MM.1S (cell line): ENCODE measurements at regions not wholly inside any gene's neighbourhood (a gene's known extent, or its start where the extent isn't known, plus 50 kb on each side); places are given as distances from the start of the nearest gene placed in this dataset.

ENCODE experiments used
- DNase-seq: peaks from one replicate; pipeline ENCODE4 v3.0.0-alpha.2; 2015
- H2AFZ ChIP-seq: fragments of 300-600 bp; sonication (generic); 2 replicates; pipeline ENCODE4 v1.6.0; 2016; ENCODE audit warnings: antibody characterized with exemption, low read length
- H3F3A ChIP-seq: fragments of 300-600 bp; sonication (generic); 2 replicates; pipeline ENCODE4 v1.6.1; 2016; ENCODE audit warnings: mild to moderate bottlenecking, antibody characterized with exemption, low read length, moderate library complexity, mixed read lengths; ENCODE audit not compliant: insufficient read depth
- H3K27ac ChIP-seq: fragments of 300-600 bp; sonication (generic); 2 replicates; pipeline ENCODE4 v1.5.1; 2016; ENCODE audit warnings: mild to moderate bottlenecking, low read length
- H3K27me3 ChIP-seq: fragments of 300-600 bp; sonication (generic); replicated peaks from 2 replicates; pipeline ENCODE4 v1.6.0; 2016; ENCODE audit warnings: low read length; ENCODE audit not compliant: insufficient read depth
- H3K36me3 ChIP-seq: fragments of 300-600 bp; sonication (generic); replicated peaks from 2 replicates; pipeline ENCODE4 v1.6.1; 2016; ENCODE audit warnings: mild to moderate bottlenecking, low read length, mixed read lengths; ENCODE audit not compliant: insufficient read depth
- H3K4me1 ChIP-seq: fragments of 300-600 bp; sonication (generic); 2 replicates; pipeline ENCODE4 v1.6.1; 2016; ENCODE audit warnings: low read length, mixed read lengths
- H3K4me2 ChIP-seq: fragments of 300-600 bp; sonication (generic); 2 replicates; pipeline ENCODE4 v1.6.0; 2016; ENCODE audit warnings: low read depth, low read length
- H3K4me3 ChIP-seq: fragments of 300-600 bp; sonication (generic); 2 replicates; pipeline ENCODE4 v1.5.1; 2016; ENCODE audit warnings: low read length, mixed read lengths
- H3K79me2 ChIP-seq: fragments of 300-600 bp; sonication (generic); 2 replicates; pipeline ENCODE4 v1.6.1; 2016; ENCODE audit warnings: mixed run types, low read length, mixed read lengths
- H3K9ac ChIP-seq: fragments of 300-600 bp; sonication (generic); 2 replicates; pipeline ENCODE4 v1.6.1; 2016; ENCODE audit warnings: low read length, mixed read lengths
- H3K9me2 ChIP-seq: fragments of 300-600 bp; sonication (generic); replicated peaks from 2 replicates; pipeline ENCODE4 v1.6.1; 2016; ENCODE audit warnings: mild to moderate bottlenecking, low read length, mixed read lengths; ENCODE audit not compliant: insufficient read depth
- H3K9me3 ChIP-seq: fragments of 300-600 bp; sonication (generic); replicated peaks from 2 replicates; pipeline ENCODE4 v1.6.1; 2016; ENCODE audit warnings: mild to moderate bottlenecking, low read length, mixed read lengths; ENCODE audit not compliant: insufficient read depth
- H4K20me1 ChIP-seq: fragments of 300-600 bp; sonication (generic); 2 replicates; pipeline ENCODE4 v1.6.1; 2016; ENCODE audit warnings: mild to moderate bottlenecking, low read length, moderate library complexity, mixed read lengths; ENCODE audit not compliant: insufficient read depth
- CTCF ChIP-seq: fragments of 300-600 bp; sonication (generic); IDR thresholded peaks from 2 replicates; pipeline ENCODE4 v1.5.1; 2016; ENCODE audit warnings: antibody characterized with exemption, low read length, mixed read lengths
- EZH2 ChIP-seq: fragments of 300-600 bp; sonication (generic); optimal IDR thresholded peaks from 2 replicates; pipeline ENCODE3; 2017; ENCODE audit warnings: low read depth, mild to moderate bottlenecking, antibody characterized with exemption, low read length, mixed read lengths
- EZH2phosphoT487 ChIP-seq: fragments of 300-600 bp; sonication (generic); IDR thresholded peaks from 2 replicates; pipeline ENCODE4 v1.6.1; 2018; ENCODE audit warnings: antibody characterized with exemption, low read length

DNA sequence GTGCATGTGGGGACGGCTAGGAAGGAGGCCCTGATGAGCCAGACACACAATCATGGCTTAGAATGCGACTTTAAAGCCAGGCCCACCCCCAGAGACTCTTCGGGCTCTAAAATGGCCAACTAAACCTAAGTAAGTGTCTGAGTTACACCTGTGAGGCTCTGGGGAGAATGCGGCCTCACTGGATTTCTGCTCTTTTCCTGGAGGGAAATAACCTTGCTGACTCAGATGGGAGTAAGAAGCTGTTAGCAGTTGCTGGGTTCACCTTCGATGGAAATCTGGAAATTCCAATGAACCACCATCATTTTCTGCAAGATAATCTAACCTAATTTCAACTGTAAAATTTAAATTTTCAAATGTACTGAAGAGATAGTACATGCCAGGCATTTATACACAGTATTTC is 97.6 kb upstream of the MAML3 start:
- H3K4me2 ChIP-seq: no peak overlapping the region
- no peaks in the 10 kb centered on the region for H3K9me2 ChIP-seq
- TF ChIP-seq CTCF: no peak
- no peak overlapping the region for H3K9ac ChIP-seq
- DNase-seq: no peak
- H3K27me3 ChIP-seq: peaks cover 4% of the 10 kb centered on the region; the same call in 1 of the 2 replicates
- no peak overlapping the region for H3K4me3 ChIP-seq
- no peak overlapping the region for H3K27ac ChIP-seq
- H3K4me1 ChIP-seq: peaks cover 9% of the 10 kb centered on the region
- H3F3A ChIP-seq: no peaks in the 10 kb centered on the region
- H2AFZ ChIP-seq: no peak overlapping the region
- H3K9me3 ChIP-seq: no peaks in the 10 kb centered on the region
- no peaks in the 10 kb centered on the region for H3K36me3 ChIP-seq
- no peaks in the 10 kb centered on the region for H3K79me2 ChIP-seq
- no peaks in the 10 kb centered on the region for H4K20me1 ChIP-seq

DNA sequence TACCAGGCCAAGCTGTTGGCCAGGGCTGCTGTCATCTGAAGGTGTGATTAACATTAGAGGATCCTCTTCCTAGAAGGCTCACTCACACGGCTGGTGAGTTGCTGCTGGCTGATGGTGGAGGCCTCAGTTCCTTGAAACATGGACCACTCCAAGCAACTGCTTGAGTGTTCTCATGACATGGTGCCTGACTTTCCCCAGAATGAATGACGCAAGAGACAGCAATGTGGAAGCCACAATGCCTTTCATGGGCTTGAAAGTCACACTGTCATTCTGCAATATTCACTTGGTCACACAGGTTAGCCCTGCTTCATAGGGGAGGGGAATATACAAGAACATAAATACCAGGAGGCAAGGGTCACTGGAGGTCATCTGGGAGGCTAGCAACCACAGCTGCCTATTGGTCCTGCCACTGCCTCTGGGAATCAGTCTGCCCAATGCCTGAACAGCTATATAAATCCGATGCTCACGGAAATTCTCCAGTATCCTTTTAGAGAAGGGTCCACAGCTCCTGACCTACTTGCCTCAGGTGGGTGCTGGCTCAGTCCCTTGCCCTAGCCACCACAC is 97.1 kb upstream of the MAML3 start:
- no peak for DNase-seq
- Histone ChIP-seq H3K9me3 (no peaks in the 10 kb centered on the region), H3F3A (no peaks in the 10 kb centered on the region), H3K27me3 (peaks cover 4% of the 10 kb centered on the region; the same call in 1 of the 2 replicates), H2AFZ (no peak overlapping the region), H3K27ac (no peak overlapping the region), H3K4me3 (no peak overlapping the region), H3K4me1 (peaks cover 4% of the 10 kb centered on the region), H4K20me1 (no peaks in the 10 kb centered on the region), H3K4me2 (no peak overlapping the region), H3K36me3 (no peaks in the 10 kb centered on the region), H3K9ac (no peak overlapping the region), H3K79me2 (no peaks in the 10 kb centered on the region), H3K9me2 (no peaks in the 10 kb centered on the region)
- TF ChIP-seq CTCF (no peak), EZH2 (no peak), EZH2phosphoT487 (no peak)

GRCh38 chr4:140249351-140249750 is 95.4 kb upstream of the MAML3 start:
- TF ChIP-seq CTCF (no peak), EZH2 (no peak), EZH2phosphoT487 (no peak)
- no peak overlapping the region for H3K9ac ChIP-seq
- no peak overlapping the region for H3K4me3 ChIP-seq
- no peak overlapping the region for H3K4me2 ChIP-seq
- no peak overlapping the region for H2AFZ ChIP-seq
- H3K9me2 ChIP-seq: no peaks in the 10 kb centered on the region
- H3K27me3 ChIP-seq: peaks cover 4% of the 10 kb centered on the region; the same call in 1 of the 2 replicates
- H3K27ac ChIP-seq: no peak overlapping the region
- no peaks in the 10 kb centered on the region for H3K79me2 ChIP-seq
- no peaks in the 10 kb centered on the region for H3K36me3 ChIP-seq
- no peaks in the 10 kb centered on the region for H3K9me3 ChIP-seq
- no peak for DNase-seq
- no peaks in the 10 kb centered on the region for H3F3A ChIP-seq
- no peaks in the 10 kb centered on the region for H3K4me1 ChIP-seq
- H4K20me1 ChIP-seq: no peaks in the 10 kb centered on the region
